Smooth muscle cell (in vitro differentiated cells): ENCODE measurements at regions not wholly inside any gene's neighbourhood (a gene's known extent, or its start where the extent isn't known, plus 50 kb on each side); places are given as distances from the start of the nearest gene placed in this dataset.

Experiments used
- DNase-seq: peaks from one replicate; lab custom pipeline; 2025; ENCODE audit not compliant: unreplicated experiment; lab: John Stamatoyannopoulos, UW
- H2AFZ ChIP-seq: fragments of 200-600 bp; sonication (generic); 2 replicates; pipeline ENCODE4 v1.6.0; 2016; ENCODE audit warnings: antibody characterized with exemption, low read depth, mild to moderate bottlenecking
- H3F3A ChIP-seq: fragments of 200-600 bp; sonication (generic); 2 replicates; pipeline ENCODE4 v1.6.0; 2017; ENCODE audit warnings: antibody characterized with exemption, low read depth
- H3K27ac ChIP-seq: fragments of 200-600 bp; sonication (generic); 2 replicates; pipeline ENCODE4 v1.5.1; 2016; ENCODE audit warnings: low read depth, mild to moderate bottlenecking
- H3K27me3 ChIP-seq: fragments of 200-600 bp; sonication (generic); 2 replicates; pipeline ENCODE4 v1.6.1; 2016; ENCODE audit warnings: low read depth, mild to moderate bottlenecking
- H3K36me3 ChIP-seq: fragments of 200-600 bp; sonication (generic); 2 replicates; pipeline ENCODE4 v1.5.1; 2016; ENCODE audit warnings: low read depth
- H3K4me1 ChIP-seq: fragments of 200-600 bp; sonication (generic); 2 replicates; pipeline ENCODE4 v1.5.1; 2016; ENCODE audit warnings: low read depth
- H3K4me2 ChIP-seq: fragments of 200-600 bp; sonication (generic); 2 replicates; pipeline ENCODE4 v1.6.0; 2016; ENCODE audit warnings: mild to moderate bottlenecking
- H3K4me3 ChIP-seq: fragments of 200-600 bp; sonication (generic); 2 replicates; pipeline ENCODE4 v1.5.1; 2016; ENCODE audit warnings: mild to moderate bottlenecking
- H3K79me2 ChIP-seq: fragments of 200-600 bp; sonication (generic); 2 replicates; pipeline ENCODE4 v1.6.0; 2016; ENCODE audit warnings: low read depth, mild to moderate bottlenecking
- H3K9ac ChIP-seq: fragments of 200-600 bp; sonication (generic); 2 replicates; pipeline ENCODE4 v1.6.0; 2016; ENCODE audit warnings: low read depth
- H3K9me3 ChIP-seq: fragments of 200-600 bp; sonication (generic); replicated peaks from 2 replicates; pipeline ENCODE4 v1.5.1; 2016; ENCODE audit warnings: low read depth
- H4K20me1 ChIP-seq: fragments of 200-600 bp; sonication (generic); 2 replicates; pipeline ENCODE4 v1.6.0; 2016; ENCODE audit warnings: low read depth
- WGBS: methylation state at CpG from one replicate; pipeline ENCODE4 v1.1.7; 2016; ENCODE audit warnings: low lambda C conversion rate; 5-methylcytosine and 5-hydroxymethylcytosine counted together
- TF ChIP-seq, protein P1 (sequence below): fragments of 200-600 bp; sonication (generic); IDR thresholded peaks from 2 replicates; pipeline ENCODE4 v1.5.1; 2017; ENCODE audit warnings: borderline replicate concordance, mild to moderate bottlenecking, antibody characterized with exemption; ENCODE audit not compliant: insufficient read depth, poor library complexity, severe bottlenecking

DNA sequence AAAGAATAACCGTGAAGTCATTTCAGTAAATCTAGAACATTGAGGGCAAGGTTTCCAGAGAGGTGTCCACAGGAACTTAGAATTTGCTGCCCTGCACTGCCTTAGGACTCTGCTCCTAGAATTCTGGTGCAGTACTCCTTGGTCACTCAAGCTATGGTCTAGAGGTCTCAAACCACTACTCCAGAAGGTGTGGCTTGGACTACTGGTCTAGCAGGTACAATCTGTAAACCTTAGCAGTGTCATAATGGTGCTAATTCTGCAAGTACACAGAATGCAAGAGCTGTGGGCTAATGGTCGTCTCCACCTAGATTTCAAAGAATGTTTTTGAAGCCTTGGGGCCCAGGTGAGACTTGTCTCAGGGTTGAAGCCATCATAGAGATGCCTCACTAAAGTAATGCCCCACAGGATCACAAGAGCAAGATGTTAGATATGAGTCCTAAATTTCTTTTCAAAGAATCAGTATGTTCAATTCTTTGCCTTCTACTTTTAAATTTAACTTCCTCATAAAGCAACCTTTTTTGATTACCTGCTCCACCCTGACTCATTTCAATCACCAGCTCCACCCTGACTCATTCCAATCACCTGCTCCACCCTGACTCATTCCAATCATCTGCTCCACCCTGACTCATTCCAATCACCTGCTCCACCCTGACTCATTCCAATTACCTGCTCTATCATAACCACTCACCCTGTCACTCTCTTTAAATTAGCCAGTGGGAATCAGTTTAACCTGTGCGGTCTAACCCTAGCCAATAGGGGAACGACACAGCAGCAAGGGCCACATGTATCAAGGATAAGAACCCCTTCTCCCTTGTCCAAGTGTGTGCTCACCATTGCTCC lies 1111.8 kb upstream of the ACO1 start:
- H3K4me2 ChIP-seq: no peak overlapping the region
- no peak for DNase-seq
- H3F3A ChIP-seq: no peaks in the 10 kb centered on the region
- H3K79me2 ChIP-seq: no peaks in the 10 kb centered on the region
- peak overlapping the region; percentile 85 for H3K27ac ChIP-seq
- no peaks in the 10 kb centered on the region for H3K36me3 ChIP-seq
- no peaks in the 10 kb centered on the region for H4K20me1 ChIP-seq
- H3K27me3 ChIP-seq: no peaks in the 10 kb centered on the region
- 64% methylated on average over 4 of the region's 4 CpGs for WGBS
- H2AFZ ChIP-seq: no peak overlapping the region
- H3K9ac ChIP-seq: peak overlapping the region; percentile 53
- TF ChIP-seq, protein P1, sequence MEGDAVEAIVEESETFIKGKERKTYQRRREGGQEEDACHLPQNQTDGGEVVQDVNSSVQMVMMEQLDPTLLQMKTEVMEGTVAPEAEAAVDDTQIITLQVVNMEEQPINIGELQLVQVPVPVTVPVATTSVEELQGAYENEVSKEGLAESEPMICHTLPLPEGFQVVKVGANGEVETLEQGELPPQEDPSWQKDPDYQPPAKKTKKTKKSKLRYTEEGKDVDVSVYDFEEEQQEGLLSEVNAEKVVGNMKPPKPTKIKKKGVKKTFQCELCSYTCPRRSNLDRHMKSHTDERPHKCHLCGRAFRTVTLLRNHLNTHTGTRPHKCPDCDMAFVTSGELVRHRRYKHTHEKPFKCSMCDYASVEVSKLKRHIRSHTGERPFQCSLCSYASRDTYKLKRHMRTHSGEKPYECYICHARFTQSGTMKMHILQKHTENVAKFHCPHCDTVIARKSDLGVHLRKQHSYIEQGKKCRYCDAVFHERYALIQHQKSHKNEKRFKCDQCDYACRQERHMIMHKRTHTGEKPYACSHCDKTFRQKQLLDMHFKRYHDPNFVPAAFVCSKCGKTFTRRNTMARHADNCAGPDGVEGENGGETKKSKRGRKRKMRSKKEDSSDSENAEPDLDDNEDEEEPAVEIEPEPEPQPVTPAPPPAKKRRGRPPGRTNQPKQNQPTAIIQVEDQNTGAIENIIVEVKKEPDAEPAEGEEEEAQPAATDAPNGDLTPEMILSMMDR: no peak
- no peaks in the 10 kb centered on the region for H3K4me1 ChIP-seq
- H3K9me3 ChIP-seq: no peaks in the 10 kb centered on the region
- H3K4me3 ChIP-seq: no peak overlapping the region

DNA sequence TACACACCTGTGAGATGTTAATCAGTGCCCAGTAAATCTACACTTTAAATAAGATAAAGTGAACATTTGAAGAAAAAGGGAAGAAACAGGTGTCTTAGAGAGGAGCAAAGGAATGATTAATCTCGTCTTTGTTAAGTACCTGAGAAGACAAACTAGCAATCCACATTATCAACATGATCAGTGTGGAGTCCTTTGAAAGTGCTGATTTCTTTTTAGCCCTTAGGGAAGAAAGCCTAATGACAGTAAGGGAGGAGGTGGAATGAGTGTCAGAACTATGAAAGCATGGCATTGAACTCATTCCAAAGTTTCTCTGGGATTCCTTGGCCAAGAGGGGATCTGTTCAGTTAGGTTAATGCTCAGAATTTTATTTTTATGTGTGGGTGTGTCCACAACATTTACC lies 1109.0 kb upstream of the ACO1 start:
- no peaks in the 10 kb centered on the region for H3K4me1 ChIP-seq
- WGBS: 13% methylated on average over 1 of the region's 1 CpG
- H2AFZ ChIP-seq: no peak overlapping the region
- TF ChIP-seq, protein P1: no peak
- H3K27ac ChIP-seq: no peak overlapping the region
- H3K9ac ChIP-seq: no peak overlapping the region
- no peaks in the 10 kb centered on the region for H3K36me3 ChIP-seq
- H3K79me2 ChIP-seq: no peaks in the 10 kb centered on the region
- H3K9me3 ChIP-seq: no peaks in the 10 kb centered on the region
- H4K20me1 ChIP-seq: no peaks in the 10 kb centered on the region
- no peak overlapping the region for H3K4me2 ChIP-seq
- no peaks in the 10 kb centered on the region for H3K27me3 ChIP-seq
- H3K4me3 ChIP-seq: no peak overlapping the region
- DNase-seq: no peak
- no peaks in the 10 kb centered on the region for H3F3A ChIP-seq

DNA sequence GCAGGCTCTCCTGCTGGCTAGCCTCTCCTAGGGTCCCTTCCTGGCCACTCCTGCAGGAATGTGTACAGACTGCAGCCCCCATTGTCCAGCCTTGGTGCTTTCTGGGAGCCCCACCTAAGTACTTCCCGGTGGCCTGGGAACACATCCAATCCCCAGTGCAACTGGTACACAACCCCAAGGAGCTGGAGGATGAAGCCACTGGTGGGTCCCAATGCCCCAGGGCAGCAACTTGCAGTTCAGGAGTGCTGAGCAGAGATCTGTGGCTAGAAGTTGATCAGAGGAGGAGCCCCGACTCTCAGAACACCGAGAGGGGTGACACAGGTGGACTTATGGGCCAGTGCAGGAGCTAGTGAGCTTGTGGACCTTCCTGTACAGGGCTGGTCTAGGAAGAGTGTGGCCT lies 1093.7 kb upstream of the ACO1 start:
- TF ChIP-seq, protein P1: no peak
- Histone ChIP-seq H4K20me1 (no peaks in the 10 kb centered on the region), H3K4me1 (no peaks in the 10 kb centered on the region), H3K4me3 (no peak overlapping the region), H3K36me3 (no peaks in the 10 kb centered on the region), H2AFZ (no peak overlapping the region), H3K79me2 (no peaks in the 10 kb centered on the region), H3K9me3 (no peaks in the 10 kb centered on the region), H3K27me3 (no peaks in the 10 kb centered on the region), H3K27ac (no peak overlapping the region), H3K9ac (no peak overlapping the region), H3K4me2 (no peak overlapping the region), H3F3A (no peaks in the 10 kb centered on the region)
- DNase-seq: no peak
- 95% methylated on average over 3 of the region's 3 CpGs for WGBS
